Subcutaneous abdominal adipose tissue (tissue), 5 donors: ENCODE measurements at regions not wholly inside any gene's neighbourhood (a gene's known extent, or its start where the extent isn't known, plus 50 kb on each side); places are given as distances from the start of the nearest gene placed in this dataset.

Experiments used
- H3K27ac ChIP-seq: one replicate; pipeline ENCODE4 v1.7.0; 2013; ENCODE audit warnings: low read depth, mild to moderate bottlenecking, inconsistent platforms, low read length, moderate library complexity
- H3K27me3 ChIP-seq, 5 donors: one replicate each; pipeline ENCODE4 v1.7.0; 2013; ENCODE audit warnings: low read length in 5 of 5, inconsistent platforms in 1 of 5; ENCODE audit not compliant: control insufficient read depth in 5 of 5, insufficient read depth in 4 of 5
- H3K36me3 ChIP-seq, 5 donors: one replicate each; pipeline ENCODE4 v1.7.0; 2013; ENCODE audit warnings: low read length in 5 of 5; ENCODE audit not compliant: control insufficient read depth in 5 of 5, insufficient read depth in 5 of 5
- H3K4me1 ChIP-seq, 5 donors: one replicate each; pipeline ENCODE4 v1.7.0; 2013; ENCODE audit warnings: low read length in 5 of 5, mild to moderate bottlenecking in 3 of 5, moderate library complexity in 1 of 5; ENCODE audit not compliant: control insufficient read depth in 5 of 5, insufficient read depth in 5 of 5
- H3K4me3 ChIP-seq, 5 donors: one replicate each; pipeline ENCODE4 v1.7.0; 2013; ENCODE audit warnings: low read length in 5 of 5, low read depth in 1 of 5
- H3K9ac ChIP-seq, 5 donors: one replicate each; pipeline ENCODE4 v1.7.0; 2013; ENCODE audit warnings: low read length in 5 of 5, mild to moderate bottlenecking in 4 of 5, moderate library complexity in 3 of 5
- H3K9me3 ChIP-seq, 5 donors: one replicate each; pipeline ENCODE4 v1.7.0; 2013; ENCODE audit warnings: low read length in 5 of 5; ENCODE audit not compliant: control insufficient read depth in 5 of 5
- donor health status: healthy.
- donor health status: healthy.
- donor health status: healthy.
- donor health status: healthy.
- donor health status: healthy.

DNA sequence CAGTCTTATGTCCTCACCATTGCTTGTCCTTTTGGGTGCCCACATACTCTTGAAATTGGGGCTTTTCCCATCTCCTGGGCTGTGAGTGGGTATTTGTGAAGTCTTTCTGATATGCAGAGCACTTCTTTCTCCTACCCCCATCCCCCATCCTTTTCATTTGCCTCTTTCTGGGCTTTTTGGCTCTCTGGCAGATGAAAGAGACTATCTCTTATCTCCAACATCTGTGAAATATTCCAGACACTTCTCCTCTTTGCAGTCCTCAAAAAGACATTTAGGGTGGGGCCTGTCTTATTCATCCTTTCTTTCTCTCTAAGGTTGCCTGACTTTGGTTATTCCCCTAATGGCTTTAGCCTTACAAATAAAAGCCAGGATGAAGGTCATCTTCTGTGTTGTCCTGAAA is 462.2 kb upstream of the MKI67 start:
- no peak overlapping the region for H3K4me3 ChIP-seq
- H3K9ac ChIP-seq, result no peak overlapping the region
- H3K27ac ChIP-seq, result no peak overlapping the region
- H3K27me3 ChIP-seq, result peaks cover 0 to 3% (median 0%) of the 10 kb centered on the region in 5 donors
- H3K9me3 ChIP-seq, result no peaks in the 10 kb centered on the region
- no peaks in the 10 kb centered on the region for H3K36me3 ChIP-seq
- no peaks in the 10 kb centered on the region for H3K4me1 ChIP-seq

- no peaks in the 10 kb centered on the region for H3K4me1 ChIP-seq
- no peak overlapping the region for H3K9ac ChIP-seq
- H3K4me3 ChIP-seq, result no peak overlapping the region
- H3K36me3 ChIP-seq, result no peaks in the 10 kb centered on the region
- H3K9me3 ChIP-seq, result peaks cover 0 to 16% (median 7%) of the 10 kb centered on the region in 5 donors
- H3K27ac ChIP-seq, result no peak overlapping the region
- H3K27me3 ChIP-seq, result no peaks in the 10 kb centered on the region
Observed at GRCh38 chr10:128594688-128595087, 468.5 kb upstream of the MKI67 start.

- H3K27ac ChIP-seq, result no peak overlapping the region
- H3K27me3 ChIP-seq, result no peaks in the 10 kb centered on the region
- no peaks in the 10 kb centered on the region for H3K4me1 ChIP-seq
- H3K9me3 ChIP-seq, result peaks cover 0 to 16% (median 7%) of the 10 kb centered on the region in 5 donors
- H3K9ac ChIP-seq, result no peak overlapping the region
- H3K36me3 ChIP-seq, result no peaks in the 10 kb centered on the region
- no peak overlapping the region for H3K4me3 ChIP-seq
Observed at GRCh38 chr10:128596906-128597305, 470.7 kb upstream of the MKI67 start.

DNA sequence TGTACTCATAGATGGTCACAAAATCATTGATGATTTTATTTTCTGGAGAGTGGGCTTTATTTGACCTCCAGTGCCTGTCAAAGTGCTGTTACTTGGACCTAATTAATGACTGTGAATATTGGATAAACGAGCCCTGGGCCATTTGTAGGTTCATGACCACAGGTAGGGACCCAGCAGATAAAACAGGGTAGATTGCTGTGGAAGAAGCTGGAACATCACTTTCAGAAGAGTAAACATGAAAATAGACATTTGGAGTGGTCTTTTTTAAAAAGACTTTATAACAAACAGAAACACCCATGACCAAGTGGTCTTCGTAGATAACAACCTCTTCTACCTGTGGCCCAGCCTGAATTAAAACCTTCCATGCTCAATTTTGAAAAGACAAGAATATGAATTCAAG is 472.8 kb upstream of the MKI67 start:
- Histone ChIP-seq H3K9me3 (peaks cover 0 to 12% (median 3%) of the 10 kb centered on the region in 5 donors), H3K4me3 (no peak overlapping the region), H3K9ac (no peak overlapping the region), H3K27ac (no peak overlapping the region), H3K4me1 (no peaks in the 10 kb centered on the region), H3K27me3 (no peaks in the 10 kb centered on the region), H3K36me3 (no peaks in the 10 kb centered on the region)

GRCh38 chr10:128599538-128599937 is 473.3 kb upstream of the MKI67 start:
- no peaks in the 10 kb centered on the region for H3K36me3 ChIP-seq
- H3K27me3 ChIP-seq, result no peaks in the 10 kb centered on the region
- H3K9ac ChIP-seq, result no peak overlapping the region
- no peak overlapping the region for H3K27ac ChIP-seq
- H3K4me1 ChIP-seq, result no peaks in the 10 kb centered on the region
- peaks cover 0 to 7% (median 3%) of the 10 kb centered on the region in 5 donors for H3K9me3 ChIP-seq
- H3K4me3 ChIP-seq, result no peak overlapping the region

DNA sequence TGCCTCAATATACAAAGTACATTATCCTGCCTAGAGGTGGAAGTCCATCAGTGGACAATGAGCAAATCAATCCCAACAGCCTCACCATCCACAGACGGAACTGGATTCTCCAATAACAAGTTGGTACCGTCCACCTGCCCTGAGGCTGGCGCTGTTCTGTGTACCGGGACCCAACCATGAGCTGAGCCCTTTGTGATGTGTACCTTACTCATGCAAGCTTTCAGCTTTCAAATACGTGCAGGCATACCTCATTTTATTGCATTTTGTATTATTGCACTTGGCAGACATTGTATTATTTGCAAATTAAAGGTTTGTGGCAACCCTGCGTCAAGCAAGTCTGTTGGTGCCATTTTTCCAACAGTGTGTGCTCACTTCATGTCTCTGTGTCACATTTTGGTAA is 476.0 kb upstream of the MKI67 start:
- no peak overlapping the region for H3K9ac ChIP-seq
- H3K36me3 ChIP-seq, result no peaks in the 10 kb centered on the region
- H3K27me3 ChIP-seq, result no peaks in the 10 kb centered on the region
- no peak overlapping the region for H3K27ac ChIP-seq
- peaks cover 0 to 3% (median 0%) of the 10 kb centered on the region in 5 donors for H3K9me3 ChIP-seq
- H3K4me3 ChIP-seq, result no peak overlapping the region
- no peaks in the 10 kb centered on the region for H3K4me1 ChIP-seq

DNA sequence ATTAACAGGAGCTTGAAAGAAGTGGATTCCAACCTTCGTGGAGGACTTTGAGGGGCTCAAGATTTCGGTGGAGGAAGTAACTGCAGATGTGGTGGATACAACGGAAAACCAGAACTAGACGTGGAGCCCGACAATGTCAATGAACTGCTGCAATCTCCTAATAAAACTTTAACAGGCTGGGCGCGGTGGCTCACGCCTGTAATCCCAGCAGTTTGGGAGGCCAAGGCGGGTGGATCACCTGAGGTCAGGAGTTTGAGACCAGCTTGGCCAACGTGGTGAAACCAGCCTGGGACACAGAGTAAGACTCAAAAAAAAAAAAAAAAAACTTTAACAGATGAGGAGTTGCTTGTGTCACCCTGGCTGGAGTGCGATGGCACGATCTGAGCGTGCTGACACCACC is 477.8 kb upstream of the MKI67 start:
- H3K27me3 ChIP-seq, result no peaks in the 10 kb centered on the region

DNA sequence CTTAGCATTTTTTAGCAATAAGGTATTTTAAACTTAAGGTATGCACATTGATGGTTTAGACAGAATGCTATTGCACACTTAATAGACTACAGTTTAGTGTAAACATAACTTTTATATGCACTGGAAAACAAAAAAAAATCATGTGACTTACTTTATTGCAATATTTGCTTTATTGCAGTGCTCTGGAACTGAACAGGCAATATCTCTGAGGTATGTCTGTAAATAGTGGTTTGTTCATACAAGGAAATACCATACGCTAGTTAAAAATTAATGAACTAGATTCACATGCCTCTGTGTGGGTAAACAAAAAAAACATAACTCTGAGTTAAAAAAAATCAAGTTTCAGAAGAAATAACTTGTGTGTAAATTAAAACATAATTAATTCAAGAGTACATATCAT is 479.0 kb upstream of the MKI67 start:
- no peak overlapping the region for H3K9ac ChIP-seq
- H3K27me3 ChIP-seq, result no peaks in the 10 kb centered on the region
- H3K4me3 ChIP-seq, result no peak overlapping the region
- H3K4me1 ChIP-seq, result no peaks in the 10 kb centered on the region
- no peaks in the 10 kb centered on the region for H3K36me3 ChIP-seq
- H3K27ac ChIP-seq, result no peak overlapping the region
- peaks cover 0 to 3% (median 0%) of the 10 kb centered on the region in 5 donors for H3K9me3 ChIP-seq

More for the DNA sequence above, 477.8 kb upstream of the MKI67 start:
- Histone ChIP-seq H3K4me1 (no peaks in the 10 kb centered on the region), H3K9ac (no peak overlapping the region), H3K27ac (no peak overlapping the region), H3K4me3 (no peak overlapping the region), H3K36me3 (no peaks in the 10 kb centered on the region), H3K9me3 (peaks cover 0 to 3% (median 0%) of the 10 kb centered on the region in 5 donors)

DNA sequence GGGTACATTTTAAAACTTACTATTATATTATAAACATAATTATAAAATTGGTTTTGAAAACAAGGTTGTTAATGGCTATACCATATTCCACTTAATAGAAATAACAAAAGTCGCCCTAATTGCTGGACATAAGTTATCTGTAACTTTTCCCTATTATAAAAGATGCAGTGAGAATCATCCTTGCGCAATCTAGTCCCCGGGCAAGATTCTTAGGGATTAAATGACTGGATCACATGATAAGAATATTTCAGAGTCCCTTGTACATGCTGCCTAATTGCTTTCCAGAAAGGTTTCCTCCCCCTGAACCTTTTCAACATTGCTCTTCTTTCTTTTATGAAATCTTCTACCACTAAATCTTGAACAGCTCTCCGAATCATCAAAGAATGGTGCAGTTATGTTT is 479.8 kb upstream of the MKI67 start:
- Histone ChIP-seq H3K27me3 (no peaks in the 10 kb centered on the region), H3K4me1 (no peaks in the 10 kb centered on the region), H3K4me3 (no peak overlapping the region), H3K36me3 (no peaks in the 10 kb centered on the region), H3K27ac (no peak overlapping the region), H3K9ac (no peak overlapping the region), H3K9me3 (peaks cover 0 to 3% (median 0%) of the 10 kb centered on the region in 5 donors)

DNA sequence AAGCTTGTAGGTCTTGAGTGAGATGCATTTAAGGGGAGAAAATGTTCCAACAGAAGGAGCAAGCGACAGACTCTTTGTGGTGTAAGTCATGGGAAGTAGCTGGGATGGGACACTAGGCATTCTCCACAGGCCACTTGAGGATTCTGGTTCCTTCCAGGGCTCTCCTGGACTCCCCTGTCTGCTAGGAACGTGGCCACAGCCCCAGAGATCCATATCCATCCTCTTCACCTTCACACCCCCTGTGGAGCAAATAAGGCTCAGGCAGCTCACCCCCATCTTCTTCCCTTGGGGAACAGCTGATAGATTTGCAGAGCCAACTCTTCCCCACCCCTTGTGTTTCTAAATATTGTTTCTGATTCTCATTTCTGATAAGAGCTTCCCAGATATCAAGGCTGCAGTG is 482.6 kb upstream of the MKI67 start:
- H3K9ac ChIP-seq, result no peak overlapping the region
- H3K9me3 ChIP-seq, result no peaks in the 10 kb centered on the region
- peaks cover 0 to 11% (median 8%) of the 10 kb centered on the region in 5 donors for H3K4me1 ChIP-seq
- no peaks in the 10 kb centered on the region for H3K36me3 ChIP-seq
- no peak overlapping the region for H3K4me3 ChIP-seq
- no peaks in the 10 kb centered on the region for H3K27me3 ChIP-seq
- H3K27ac ChIP-seq, result no peak overlapping the region

DNA sequence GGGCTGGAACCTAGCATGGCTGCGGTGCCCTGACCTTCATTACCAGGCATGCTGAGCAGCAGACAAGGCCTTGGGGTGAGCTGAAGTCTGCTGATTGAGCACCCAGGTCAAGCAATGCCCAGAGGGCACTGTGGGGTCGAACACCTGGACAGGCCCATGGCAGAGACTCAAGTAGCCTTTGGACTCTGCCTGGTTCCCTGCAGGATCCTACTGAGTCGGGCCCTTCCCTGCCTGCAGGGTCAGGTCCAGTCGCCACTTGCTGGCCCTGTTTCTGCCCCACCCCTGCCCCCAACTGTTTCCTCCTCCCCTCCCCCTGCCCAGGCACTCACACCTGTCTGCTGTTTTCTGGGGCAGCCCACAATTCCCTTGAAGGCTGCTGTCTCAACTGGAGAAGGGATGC is 483.2 kb upstream of the MKI67 start:
- no peak overlapping the region for H3K27ac ChIP-seq
- no peak overlapping the region for H3K4me3 ChIP-seq
- no peaks in the 10 kb centered on the region for H3K27me3 ChIP-seq
- H3K4me1 ChIP-seq, result peaks cover 0 to 11% (median 8%) of the 10 kb centered on the region in 5 donors
- H3K36me3 ChIP-seq, result no peaks in the 10 kb centered on the region
- no peaks in the 10 kb centered on the region for H3K9me3 ChIP-seq
- H3K9ac ChIP-seq, result no peak overlapping the region
